ENCODE measurements at regions not wholly inside any gene's neighbourhood (a gene's known extent, or its start where the extent isn't known, plus 50 kb on each side); places are given as distances from the start of the nearest gene placed in this dataset.

GRCh38 chr13:76029706-76030105 is 393.6 kb downstream of the LMO7 start:
- no peak for DNase-seq

DNA sequence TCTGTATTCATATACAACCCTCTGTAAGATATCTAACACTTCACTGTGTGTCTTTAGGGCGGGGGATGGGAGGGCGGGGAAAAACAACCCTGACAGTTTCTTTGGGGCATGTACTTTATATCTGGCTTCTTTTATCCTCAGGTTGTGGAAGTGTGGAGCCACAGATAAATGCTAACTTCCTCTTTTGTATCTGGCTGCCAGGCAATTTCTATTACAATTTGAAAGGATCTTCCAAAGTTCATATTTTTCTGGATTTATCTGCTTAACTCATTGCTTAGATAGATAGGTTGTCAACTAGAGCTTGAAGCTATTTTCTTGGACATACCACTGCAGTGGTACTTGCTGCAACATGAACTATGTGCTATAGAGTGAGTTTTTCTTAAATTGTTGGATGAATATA is 393.0 kb downstream of the LMO7 start:
- DNase-seq = no peak

GRCh38 chr13:76027131-76027530 is 391.0 kb downstream of the LMO7 start:
- DNase-seq = no peak

DNA sequence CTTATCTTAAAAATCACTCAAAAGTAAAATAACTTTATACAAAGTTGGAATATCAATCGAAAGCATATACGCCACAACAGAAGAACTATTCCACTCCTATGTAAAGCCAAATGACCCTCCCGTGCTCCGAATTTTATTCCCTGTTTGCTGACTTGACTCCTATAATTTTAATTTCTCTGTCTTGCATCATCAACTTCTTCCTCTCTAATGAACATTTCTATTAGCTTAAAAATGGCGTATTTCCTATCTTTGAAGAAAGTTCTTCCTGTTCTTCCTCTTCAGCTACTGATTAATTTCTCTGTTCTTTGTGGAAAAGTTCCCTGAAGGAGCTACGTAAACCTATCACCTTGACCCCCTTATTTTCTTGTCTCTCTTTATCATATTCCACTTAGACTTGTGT is 389.3 kb downstream of the LMO7 start:
- DNase-seq = no peak

GRCh38 chr13:76024151-76024550 is 388.0 kb downstream of the LMO7 start:
- no peak for DNase-seq

DNA sequence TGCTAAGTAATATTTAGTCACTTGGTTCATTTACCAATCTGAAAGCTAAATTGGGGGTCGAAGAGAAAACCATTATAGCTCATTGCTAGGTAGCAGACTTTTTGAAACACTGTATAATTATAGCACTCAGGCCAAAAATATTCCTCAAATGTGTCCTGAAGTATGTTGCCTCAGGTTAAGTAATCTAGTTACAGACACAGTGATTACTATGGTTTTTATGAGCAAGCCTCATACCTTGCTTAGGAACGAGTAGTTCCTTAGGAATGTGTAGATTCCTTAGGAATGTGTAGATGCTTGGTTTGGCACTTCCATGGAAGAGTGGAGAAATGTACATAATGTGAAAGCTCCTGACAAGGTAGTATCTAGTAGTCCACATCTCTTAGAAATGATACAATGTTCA is 387.5 kb downstream of the LMO7 start:
- DNase-seq = no peak

- no peak for DNase-seq
These were observed 384.4 kb downstream of the LMO7 start for GRCh38 chr13:76020421-76020955.

GRCh38 chr13:76019421-76020044 is 383.4 kb downstream of the LMO7 start:
- DNase-seq = no peak

DNA sequence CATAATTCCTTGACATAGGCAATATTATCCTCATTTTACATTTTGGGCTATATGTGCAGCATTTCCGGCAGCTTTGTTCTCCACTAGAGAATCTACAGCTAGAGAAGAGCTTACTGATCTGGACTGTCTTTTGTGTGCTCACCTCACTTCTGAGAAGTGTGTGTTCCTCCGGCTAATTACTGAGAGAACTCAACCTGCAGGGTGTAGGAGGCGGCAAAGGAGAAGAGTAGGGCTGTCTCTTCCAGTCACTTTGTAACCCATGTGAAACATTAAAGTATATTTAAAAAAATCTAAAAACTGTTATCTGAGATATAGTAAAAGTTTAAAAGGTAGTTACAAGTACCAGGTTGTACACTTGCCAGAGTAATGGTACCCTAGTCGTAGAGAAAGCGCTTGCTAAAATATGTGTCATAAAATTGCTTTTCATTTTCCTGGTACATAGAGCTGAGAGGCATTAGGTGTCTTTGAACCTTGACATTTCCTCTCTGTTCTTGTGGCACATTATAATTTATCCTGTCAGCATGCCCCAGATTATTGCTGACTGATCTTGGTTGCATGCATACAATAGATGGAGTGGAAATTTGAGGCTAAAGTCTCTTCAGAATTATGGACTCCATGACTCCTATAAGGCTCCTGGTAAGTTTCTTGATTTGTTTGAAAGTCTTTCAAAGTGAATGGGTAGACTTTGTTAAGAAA is 381.9 kb downstream of the LMO7 start:
- no peak for DNase-seq

DNA sequence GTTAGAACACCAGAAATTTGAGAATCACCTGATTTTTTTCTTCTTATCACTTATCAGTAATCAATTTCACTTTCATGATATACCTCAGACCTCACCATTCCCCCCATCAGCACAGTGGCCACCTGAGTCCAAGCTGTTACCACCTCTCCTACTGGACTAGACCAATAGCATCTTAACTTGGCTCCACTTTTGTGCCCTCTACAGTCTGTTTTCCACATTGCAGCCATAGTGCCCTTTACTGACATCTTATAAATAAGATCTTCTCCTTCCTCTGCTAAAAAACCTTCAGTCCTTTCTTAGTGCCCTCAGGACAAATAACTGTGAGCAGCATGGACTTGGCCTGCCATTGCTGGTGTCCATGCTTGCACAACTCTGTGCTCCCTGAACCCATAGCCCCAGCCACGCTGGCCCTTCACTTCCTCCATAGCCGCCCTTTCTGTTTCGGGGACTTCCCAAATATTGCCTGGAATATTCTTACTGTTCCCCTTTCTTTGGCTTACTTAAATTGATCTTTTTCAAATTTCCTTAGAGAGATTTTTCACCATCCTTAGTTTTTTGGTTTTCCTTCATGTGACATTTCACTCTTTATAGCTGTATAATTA is 380.8 kb downstream of the LMO7 start:
- no peak for DNase-seq

DNA sequence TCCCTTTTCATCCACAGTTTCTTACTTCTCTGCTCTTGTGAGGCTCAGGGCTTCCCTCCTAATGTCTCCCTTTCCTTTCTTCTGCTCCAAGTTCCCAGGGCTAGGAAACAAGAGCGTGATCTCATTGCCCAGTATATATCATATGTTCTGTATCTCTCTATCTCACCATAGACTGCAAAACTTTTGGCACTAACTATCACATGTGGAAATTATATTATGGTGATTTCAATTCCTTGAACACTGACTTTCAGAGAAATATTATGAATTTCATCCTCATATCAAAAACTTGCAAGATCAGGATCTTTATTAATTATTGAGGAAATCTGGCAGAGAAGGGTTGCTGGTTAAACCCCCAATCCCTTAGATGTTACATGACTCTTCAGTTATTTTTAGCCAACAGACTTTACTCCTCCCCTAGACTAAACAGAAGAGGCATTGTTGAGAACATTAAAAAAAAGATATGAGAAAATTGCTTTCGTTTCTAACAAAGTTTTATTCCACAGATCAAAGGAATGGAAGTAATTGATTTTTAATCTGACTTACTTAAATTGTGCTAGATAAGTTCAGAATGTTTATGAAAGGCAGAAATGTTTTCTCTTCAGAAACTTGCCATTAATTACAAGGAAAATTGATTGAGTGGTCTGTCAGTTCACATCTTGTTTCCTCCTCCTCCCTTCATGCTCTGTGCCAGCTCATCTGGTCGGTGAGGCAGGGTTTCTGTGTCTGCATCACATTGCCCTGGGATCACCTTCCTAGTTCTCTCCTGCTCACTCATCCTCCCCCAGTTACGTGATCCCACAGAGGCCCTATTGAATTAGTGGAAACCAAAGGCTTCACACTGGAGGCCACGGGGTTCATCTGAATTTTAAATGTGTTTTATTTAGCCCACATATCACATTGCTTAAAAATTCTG is 378.5 kb downstream of the LMO7 start:
- DNase-seq = no peak

- no peak for DNase-seq
These were observed 376.1 kb downstream of the LMO7 start for GRCh38 chr13:76012091-76012721.

DNA sequence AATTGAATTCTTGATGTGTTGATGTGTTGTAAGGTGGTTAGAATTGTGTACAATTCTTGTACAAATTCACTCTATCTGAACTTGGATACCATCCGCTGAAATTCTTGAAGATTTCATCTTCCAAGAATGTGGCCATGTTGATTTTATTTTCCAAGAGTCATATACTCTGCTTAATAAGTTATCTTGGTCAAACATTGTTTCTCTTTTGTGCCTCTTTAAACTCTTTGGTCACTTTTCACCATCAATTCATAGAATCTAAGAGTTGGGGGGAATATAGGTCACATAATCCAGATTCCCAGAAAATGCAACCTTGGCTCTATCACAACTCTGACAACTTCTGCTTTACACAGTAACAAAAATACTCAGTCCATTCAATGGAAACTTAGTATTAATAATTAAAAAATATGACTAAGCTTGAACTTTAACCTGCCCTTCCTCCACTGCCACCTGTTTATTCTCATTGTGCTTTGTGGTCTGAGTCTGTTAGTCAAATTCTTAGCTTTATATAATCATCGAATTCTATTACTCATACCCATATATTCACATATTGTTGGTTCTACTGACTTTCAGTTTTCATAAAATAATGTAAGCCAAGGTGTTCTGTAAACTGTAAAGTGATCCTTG is 373.2 kb downstream of the LMO7 start:
- no peak for DNase-seq

DNA sequence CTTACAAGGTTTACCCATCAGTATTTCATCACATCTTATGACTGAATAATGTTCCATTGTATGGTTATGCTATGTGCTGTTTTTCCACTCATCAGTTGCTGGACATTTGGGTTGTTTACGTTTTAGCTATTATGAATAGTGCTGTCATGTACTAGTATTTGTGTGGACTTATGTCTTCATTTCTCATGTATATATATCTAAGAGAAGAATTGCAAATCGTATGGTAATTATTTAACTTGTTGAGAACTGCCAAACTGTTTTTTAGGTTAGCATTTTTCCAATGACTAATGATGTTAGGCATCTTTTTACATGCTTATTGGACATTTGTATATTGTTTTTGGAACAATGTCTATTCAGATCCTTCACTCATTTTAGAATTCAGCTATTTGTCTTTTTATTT is 368.3 kb downstream of the LMO7 start:
- DNase-seq = no peak

GRCh38 chr13:76000131-76000530 is 364.0 kb downstream of the LMO7 start:
- no peak for DNase-seq

- DNase-seq = no peak
These were observed 360.5 kb downstream of the LMO7 start for GRCh38 chr13:75996582-75996981.

GRCh38 chr13:75995966-75996365 is 359.8 kb downstream of the LMO7 start:
- no peak for DNase-seq

- no peak for DNase-seq
These were observed 357.7 kb downstream of the LMO7 start for GRCh38 chr13:75993823-75994222.

GRCh38 chr13:75993241-75993640 is 357.1 kb downstream of the LMO7 start:
- no peak for DNase-seq

GRCh38 chr13:75986818-75987217 is 350.7 kb downstream of the LMO7 start:
- DNase-seq = no peak

DNA sequence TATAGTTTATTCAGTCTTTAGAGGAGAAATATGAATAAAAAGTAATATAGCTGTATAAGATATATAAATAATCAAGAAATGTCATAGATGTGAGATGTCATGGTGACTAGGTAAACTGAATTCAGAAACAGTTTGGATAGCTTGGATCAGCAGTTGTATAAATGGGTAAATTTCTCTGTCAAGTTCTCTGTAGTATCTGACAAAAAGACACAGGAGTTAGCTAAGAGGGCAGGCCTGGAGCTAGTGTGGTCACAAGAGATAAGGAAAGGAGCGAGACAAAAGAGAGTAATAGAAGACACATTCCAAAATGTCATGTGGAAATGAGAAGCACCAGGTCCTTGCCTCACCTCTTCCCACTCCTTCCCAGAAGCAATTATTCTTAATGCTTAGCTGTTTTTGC is 349.0 kb downstream of the LMO7 start:
- DNase-seq = no peak

- no peak for DNase-seq
These were observed 342.7 kb downstream of the LMO7 start for GRCh38 chr13:75978818-75979217.

All from activated naive CD4-positive, alpha-beta T cell treated with anti-CD3 and anti-CD28 coated beads, Interleukin-2, amount 50 U/mL, for 16 hours (primary cell).